OCI-LY1 (cell line): ENCODE measurements at regions not wholly inside any gene's neighbourhood (a gene's known extent, or its start where the extent isn't known, plus 50 kb on each side); places are given as distances from the start of the nearest gene placed in this dataset.

Source experiments
- CTCF ChIP-seq: fragments of 200-600 bp; sonication (generic), shearing (Covaris generic); IDR thresholded peaks from 2 replicates; pipeline ENCODE4 v1.5.1; 2017; ENCODE audit warnings: mild to moderate bottlenecking, antibody characterized with exemption, low read length, moderate library complexity, mixed read lengths
- EZH2 ChIP-seq: fragments of 200-600 bp; sonication (generic), shearing (Covaris generic); IDR thresholded peaks from 2 replicates; pipeline ENCODE4 v1.8.0; 2017; ENCODE audit warnings: borderline replicate concordance, mixed run types, mild to moderate bottlenecking, antibody characterized with exemption, low read length, moderate library complexity, mixed read lengths

GRCh38 chr1:30045304-30046090 lies 677.9 kb downstream of the MATN1 start:
- TF ChIP-seq CTCF (no peak), EZH2 (no peak)
